ENCODE measurements at regions not wholly inside any gene's neighbourhood (a gene's known extent, or its start where the extent isn't known, plus 50 kb on each side); places are given as distances from the start of the nearest gene placed in this dataset.

GRCh38 chr6:113434641-113435040 is 422.5 kb upstream of the MARCKS start:
- ChIA-PET POLR2A (no interaction called here), RAD21 (ENCODE audit: low non-redundant PET in 1 of 2, low total read pairs in 2 of 2, uncharacterized antibody in 2 of 2, unreplicated experiment in 2 of 2) (no interaction called here), CTCF (no interaction called here)
- Histone ChIP-seq H3K79me2 (ENCODE audit: insufficient read depth, low read length) (no peaks in the 10 kb centered on the region), H3K36me3 (ENCODE audit: control insufficient read depth in 1 of 2, insufficient read depth in 2 of 2, low read length in 2 of 2) (no peaks in the 10 kb centered on the region), H3K9ac (ENCODE audit: low read length) (no peak overlapping the region), H3K4me2 (ENCODE audit: low read length) (no peak overlapping the region), H3K4me1 (ENCODE audit: control insufficient read depth in 1 of 2, insufficient read depth in 2 of 2, low read length in 2 of 2) (no peaks in the 10 kb centered on the region), H3K4me3 (replicated peaks in 1 of 2; ENCODE audit: low read depth in 1 of 2, low read length in 2 of 2) (no peak overlapping the region), H3K27me3 (ENCODE audit: insufficient read depth, low read length) (no peaks in the 10 kb centered on the region), H3K27ac (ENCODE audit: low read depth, low read length) (no peak overlapping the region), H2AFZ (ENCODE audit: low read depth, low read length, poor library complexity, severe bottlenecking) (no peak overlapping the region), H4K20me1 (ENCODE audit: insufficient read depth) (no peaks in the 10 kb centered on the region), H3K9me3 (ENCODE audit: control insufficient read depth in 1 of 2, insufficient read depth in 1 of 2, low read depth in 1 of 2, low read length in 2 of 2) (no peaks in the 10 kb centered on the region), H3K9me2 (ENCODE audit: insufficient read depth) (no peaks in the 10 kb centered on the region)
- intact Hi-C loops (cut with micrococcal nuclease) = no loop called here
- BruUV-seq (replicated peaks) = no TSS peak
- no peak for TF ChIP-seq REST (IDR thresholded peaks at IDR 0.05; ENCODE audit: low read depth)
- no peak for TF ChIP-seq POLR2AphosphoS5 (IDR thresholded peaks at IDR 0.05; ENCODE audit: low read depth, low read length)
- no peak for TF ChIP-seq SRF (IDR thresholded peaks at IDR 0.05; ENCODE audit: low read depth)
- no peak for TF ChIP-seq SP1 (IDR thresholded peaks at IDR 0.05; ENCODE audit: low read depth)
- no peak for TF ChIP-seq CEBPB (IDR thresholded peaks at IDR 0.05; ENCODE audit: low read depth)
- TF ChIP-seq ATF3 (IDR thresholded peaks at IDR 0.05) = no peak
- no peak for TF ChIP-seq CTCF (IDR thresholded peaks at IDR 0.05 in 2 of 3, conservative IDR thresholded peaks at IDR 0.05 in 1 of 3; ENCODE audit: borderline replicate concordance in 1 of 3, insufficient read depth in 1 of 3, low read depth in 2 of 3, low read length in 2 of 3)
- TF ChIP-seq ZFX (IDR thresholded peaks at IDR 0.05) = no peak
- TF ChIP-seq ZNF274 (IDR thresholded peaks at IDR 0.05; ENCODE audit: low read depth, low read length) = no peak
- TF ChIP-seq POLR2A (IDR thresholded peaks at IDR 0.05; ENCODE audit: borderline replicate concordance, extremely low read depth, insufficient read depth, insufficient read length) = no peak
- no peak for TF ChIP-seq ELF1 (IDR thresholded peaks at IDR 0.05; ENCODE audit: borderline replicate concordance, low read depth)
- no peak for TF ChIP-seq EZH2phosphoT487 (IDR thresholded peaks at IDR 0.05; ENCODE audit: borderline replicate concordance)
- no peak for TF ChIP-seq JUND (IDR thresholded peaks at IDR 0.05)
- TF ChIP-seq RAD21 (IDR thresholded peaks at IDR 0.05; ENCODE audit: low read depth) = no peak
- no peak for TF ChIP-seq EGR1 (IDR thresholded peaks at IDR 0.05; ENCODE audit: low read depth)
- no peak for TF ChIP-seq SIN3A (IDR thresholded peaks at IDR 0.05; ENCODE audit: low read depth)
- TF ChIP-seq EZH2 (IDR thresholded peaks at IDR 0.05) = no peak
- no peak for TF ChIP-seq YY1 (IDR thresholded peaks at IDR 0.05; ENCODE audit: extremely low read depth, insufficient replicate concordance, low read depth, low read length)
- TF ChIP-seq TCF7L2 (IDR thresholded peaks at IDR 0.05; ENCODE audit: borderline replicate concordance, extremely low read depth, insufficient read depth, insufficient read length) = no peak
- TF ChIP-seq FOSL1 (IDR thresholded peaks at IDR 0.05; ENCODE audit: low read depth) = no peak
- ATAC-seq = no peak
- DNase-seq (ENCODE audit: low read depth, low spot score) = no peak
